ENCODE measurements at regions not wholly inside any gene's neighbourhood (a gene's known extent, or its start where the extent isn't known, plus 50 kb on each side); places are given as distances from the start of the nearest gene placed in this dataset.

DNA sequence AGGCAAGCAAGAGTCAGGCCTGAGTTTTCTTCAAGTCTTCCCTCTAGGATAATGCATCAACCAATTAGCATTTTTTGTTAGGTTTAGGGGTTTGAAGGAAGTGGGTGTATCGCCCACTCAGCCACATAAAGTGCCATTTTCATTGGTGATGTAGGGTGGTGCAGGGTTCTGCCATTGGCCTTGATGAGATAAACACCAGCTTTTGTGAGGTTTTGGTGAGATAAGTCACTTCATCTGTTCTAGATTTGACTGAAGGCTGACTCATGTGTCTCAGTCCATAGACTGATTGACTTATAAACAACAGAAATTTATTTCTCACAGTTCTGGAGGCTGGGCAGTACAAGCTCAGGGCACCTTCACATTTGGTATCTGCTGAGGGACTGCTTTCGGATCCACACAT is 84.5 kb upstream of the C3orf80 start:
- Histone ChIP-seq H3K9ac (ENCODE audit: extremely low read depth, insufficient read length, low read length) (no peak overlapping the region), H3K27me3 (ENCODE audit: insufficient read depth, low read length) (no peaks in the 10 kb centered on the region), H3K23ac (ENCODE audit: insufficient read length, low read depth, low read length) (no peak overlapping the region), H3K4me1 (ENCODE audit: insufficient read depth, low read length) (no peaks in the 10 kb centered on the region), H4K5ac (ENCODE audit: insufficient read length, low read depth, low read length) (no peak overlapping the region), H4K20me1 (ENCODE audit: control insufficient read depth, insufficient read depth, insufficient read length) (no peaks in the 10 kb centered on the region), H3T11ph (ENCODE audit: low read length) (no peak overlapping the region), H4K91ac (ENCODE audit: insufficient read length, low read depth, low read length) (no peak overlapping the region), H3K9me3 (ENCODE audit: control insufficient read depth, low read depth, low read length) (no peaks in the 10 kb centered on the region), H2BK120ac (ENCODE audit: low read depth, low read length, poor library complexity, severe bottlenecking) (no peak overlapping the region), H2BK15ac (ENCODE audit: low read depth, low read length) (no peak overlapping the region), H2BK20ac (ENCODE audit: low read depth, low read length, poor library complexity, severe bottlenecking) (no peak overlapping the region), H3K79me2 (ENCODE audit: insufficient read depth, low read length) (no peaks in the 10 kb centered on the region), H2BK12ac (ENCODE audit: insufficient read length, low read depth, low read length) (no peak overlapping the region), H2AK5ac (ENCODE audit: insufficient read length, low read length) (no peak overlapping the region), H3K14ac (ENCODE audit: insufficient read depth, low read length) (no peak overlapping the region), H4K8ac (replicated peaks; ENCODE audit: insufficient read length, low read depth, low read length) (no peak overlapping the region), H2BK5ac (ENCODE audit: insufficient read length, low read length) (no peak overlapping the region), H2AFZ (ENCODE audit: low read length) (no peak overlapping the region), H3K18ac (ENCODE audit: insufficient read length, low read depth, low read length) (no peak overlapping the region), H3K4me2 (ENCODE audit: insufficient read depth, insufficient read length, low read length) (no peak overlapping the region), H3K27ac (ENCODE audit: insufficient read length, low read depth, low read length) (no peak overlapping the region), H3K23me2 (ENCODE audit: insufficient read length, low read depth, low read length, poor library complexity, severe bottlenecking) (no peaks in the 10 kb centered on the region), H3K79me1 (ENCODE audit: insufficient read depth, low read depth, low read length, poor library complexity, severe bottlenecking) (no peaks in the 10 kb centered on the region), H3K56ac (ENCODE audit: insufficient read length, low read depth, low read length) (no peak overlapping the region), H3K4ac (ENCODE audit: low read depth, low read length) (no peak overlapping the region)
- WGBS (ENCODE audit: extremely low coverage, insufficient read length, low lambda C conversion rate), result no CpG with 5 or more reads among the region's 2 CpGs
- Mint-ChIP-seq H3K9me3 (peaks cover 10 to 13% of the 10 kb centered on the region in 2 experiments), H3K27me3 (ENCODE audit: low read depth) (no peaks in the 10 kb centered on the region), H3K4me1 (no peaks in the 10 kb centered on the region), H3K36me3 (ENCODE audit: insufficient read depth in 1 of 3, low read depth in 3 of 3) (peaks cover 0 to 12% (median 0%) of the 10 kb centered on the region in 3 experiments; a peak in 4 of 7 replicates), H3K27ac (no peak overlapping the region), H3K4me3 (no peak overlapping the region)
- TF ChIP-seq, protein P1, sequence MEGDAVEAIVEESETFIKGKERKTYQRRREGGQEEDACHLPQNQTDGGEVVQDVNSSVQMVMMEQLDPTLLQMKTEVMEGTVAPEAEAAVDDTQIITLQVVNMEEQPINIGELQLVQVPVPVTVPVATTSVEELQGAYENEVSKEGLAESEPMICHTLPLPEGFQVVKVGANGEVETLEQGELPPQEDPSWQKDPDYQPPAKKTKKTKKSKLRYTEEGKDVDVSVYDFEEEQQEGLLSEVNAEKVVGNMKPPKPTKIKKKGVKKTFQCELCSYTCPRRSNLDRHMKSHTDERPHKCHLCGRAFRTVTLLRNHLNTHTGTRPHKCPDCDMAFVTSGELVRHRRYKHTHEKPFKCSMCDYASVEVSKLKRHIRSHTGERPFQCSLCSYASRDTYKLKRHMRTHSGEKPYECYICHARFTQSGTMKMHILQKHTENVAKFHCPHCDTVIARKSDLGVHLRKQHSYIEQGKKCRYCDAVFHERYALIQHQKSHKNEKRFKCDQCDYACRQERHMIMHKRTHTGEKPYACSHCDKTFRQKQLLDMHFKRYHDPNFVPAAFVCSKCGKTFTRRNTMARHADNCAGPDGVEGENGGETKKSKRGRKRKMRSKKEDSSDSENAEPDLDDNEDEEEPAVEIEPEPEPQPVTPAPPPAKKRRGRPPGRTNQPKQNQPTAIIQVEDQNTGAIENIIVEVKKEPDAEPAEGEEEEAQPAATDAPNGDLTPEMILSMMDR (conservative IDR thresholded peaks at IDR 0.05), result no peak
- DNase-seq, result no peak
